ENCODE measurements at regions not wholly inside any gene's neighbourhood (a gene's known extent, or its start where the extent isn't known, plus 50 kb on each side); places are given as distances from the start of the nearest gene placed in this dataset.

DNA sequence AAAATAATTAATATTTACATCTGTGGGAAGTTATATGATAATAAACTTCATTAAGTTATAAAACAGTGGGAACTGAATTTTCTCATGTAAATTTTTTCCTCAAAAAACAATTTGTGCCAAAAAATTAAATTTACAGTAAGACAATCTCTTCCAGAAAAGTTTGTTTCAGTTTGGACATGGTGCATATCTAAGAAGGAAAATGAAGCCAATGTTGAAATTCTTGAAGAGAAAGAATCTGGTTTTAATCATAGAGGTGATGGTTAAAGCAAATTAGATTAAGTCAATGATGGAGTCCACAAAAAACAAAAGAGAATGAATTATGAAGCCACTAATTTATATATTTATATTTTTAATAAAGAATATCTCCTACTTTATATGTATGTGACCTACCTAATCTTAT is 457.2 kb upstream of the SLITRK1 start:
- TF ChIP-seq EZH2phosphoT487 (IDR thresholded peaks at IDR 0.05; ENCODE audit: borderline replicate concordance) (no peak), CTCF (conservative IDR thresholded peaks at IDR 0.05; ENCODE audit: low read length) (no peak)
